ENCODE measurements at regions not wholly inside any gene's neighbourhood (a gene's known extent, or its start where the extent isn't known, plus 50 kb on each side); places are given as distances from the start of the nearest gene placed in this dataset.

GRCh38 chr4:33923469-33923868, 2320.8 kb downstream of the ARAP2 start:
- TF ChIP-seq REST (IDR thresholded peaks at IDR 0.05), result no peak
- TF ChIP-seq CTCF (IDR thresholded peaks at IDR 0.05), result no peak
- no peak for TF ChIP-seq POLR2A (IDR thresholded peaks at IDR 0.05; ENCODE audit: low read length)
- no peak for TF ChIP-seq EP300 (IDR thresholded peaks at IDR 0.05)
- TF ChIP-seq, protein P1, sequence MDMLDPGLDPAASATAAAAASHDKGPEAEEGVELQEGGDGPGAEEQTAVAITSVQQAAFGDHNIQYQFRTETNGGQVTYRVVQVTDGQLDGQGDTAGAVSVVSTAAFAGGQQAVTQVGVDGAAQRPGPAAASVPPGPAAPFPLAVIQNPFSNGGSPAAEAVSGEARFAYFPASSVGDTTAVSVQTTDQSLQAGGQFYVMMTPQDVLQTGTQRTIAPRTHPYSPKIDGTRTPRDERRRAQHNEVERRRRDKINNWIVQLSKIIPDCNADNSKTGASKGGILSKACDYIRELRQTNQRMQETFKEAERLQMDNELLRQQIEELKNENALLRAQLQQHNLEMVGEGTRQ (IDR thresholded peaks at IDR 0.05), result no peak
- TF ChIP-seq FOSB (CRISPR knock-in tag; IDR thresholded peaks at IDR 0.05), result no peak
- TF ChIP-seq POLR2AphosphoS2 (conservative IDR thresholded peaks at IDR 0.05; ENCODE audit: low read length), result no peak
- no peak for TF ChIP-seq ELK1 (IDR thresholded peaks at IDR 0.05; ENCODE audit: low read depth, low read length)
- TF ChIP-seq RFX5 (IDR thresholded peaks at IDR 0.05), result no peak
- no peak for TF ChIP-seq SREBF2 (IDR thresholded peaks at IDR 0.05)
- TF ChIP-seq, protein P2, sequence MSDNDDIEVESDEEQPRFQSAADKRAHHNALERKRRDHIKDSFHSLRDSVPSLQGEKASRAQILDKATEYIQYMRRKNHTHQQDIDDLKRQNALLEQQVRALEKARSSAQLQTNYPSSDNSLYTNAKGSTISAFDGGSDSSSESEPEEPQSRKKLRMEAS (IDR thresholded peaks at IDR 0.05), result no peak
